PC-9 (cell line): ENCODE measurements at regions not wholly inside any gene's neighbourhood (a gene's known extent, or its start where the extent isn't known, plus 50 kb on each side); places are given as distances from the start of the nearest gene placed in this dataset.

Source experiments
- BruUV-seq: library from RNA; stranded (reverse); fragments of 400-500 nt; replicated peaks from 2 replicates; lab custom pipeline; 2021; lab: Mats Ljungman, UMichigan
- CTCF ChIA-PET: fragments of 300-600 bp; sonication (Branson Sonifier 250); formaldehyde crosslinking; loops from one replicate; lab custom pipeline; 2022; ENCODE audit warnings: antibody characterized with exemption; lab: Charles Lee
- POLR2A ChIA-PET: fragments of 300-600 bp; sonication (Branson Sonifier 250); formaldehyde crosslinking; loops from one replicate; lab custom pipeline; 2022; ENCODE audit warnings: antibody characterized with exemption; ENCODE audit not compliant: unreplicated experiment; lab: Charles Lee
- DNase-seq, 2 experiments: peaks; one replicate each; pipeline versions ENCODE4 v3.0.0 to v3.0.0-alpha.2; 2015 to 2022; ENCODE audit warnings: mixed read lengths in 1 of 2
- H2AFZ ChIP-seq: fragments of 200-600 bp; sonication (generic); 2 replicates; pipeline ENCODE4 v1.8.1; 2017; ENCODE audit warnings: antibody characterized with exemption
- H3F3A ChIP-seq: fragments of 200-600 bp; sonication (generic); 2 replicates; pipeline ENCODE4 v1.8.1; 2017; ENCODE audit warnings: antibody characterized with exemption, mild to moderate bottlenecking, low read depth; ENCODE audit not compliant: insufficient read depth
- H3K27ac ChIP-seq: fragments of 200-600 bp; sonication (generic); 2 replicates; pipeline ENCODE4 v1.6.1; 2016; ENCODE audit warnings: mixed run types
- H3K27me3 ChIP-seq: fragments of 200-600 bp; sonication (generic); 2 replicates; pipeline ENCODE4 v1.6.1; 2016; ENCODE audit warnings: low read depth, mixed run types; ENCODE audit not compliant: insufficient read depth
- H3K36me3 ChIP-seq: fragments of 200-600 bp; sonication (generic); 2 replicates; pipeline ENCODE4 v1.6.1; 2016; ENCODE audit warnings: low read depth, mixed run types
- H3K4me1 ChIP-seq: fragments of 200-600 bp; sonication (generic); replicated peaks from 2 replicates; pipeline ENCODE4 v1.6.1; 2016; ENCODE audit warnings: mixed run types; ENCODE audit not compliant: insufficient read depth
- H3K4me2 ChIP-seq: fragments of 200-600 bp; sonication (generic); 2 replicates; pipeline ENCODE4 v1.6.1; 2017; ENCODE audit warnings: mixed run types
- H3K4me3 ChIP-seq: fragments of 200-600 bp; sonication (generic); 2 replicates; pipeline ENCODE4 v1.6.1; 2016; ENCODE audit warnings: mixed run types
- H3K79me2 ChIP-seq: fragments of 200-600 bp; sonication (generic); 2 replicates; pipeline ENCODE4 v1.6.1; 2017; ENCODE audit warnings: low read depth, mixed run types
- H3K9me2 ChIP-seq: fragments of 200-600 bp; sonication (generic); 2 replicates; pipeline ENCODE4 v1.8.1; 2017; ENCODE audit warnings: mild to moderate bottlenecking; ENCODE audit not compliant: insufficient read depth
- H3K9me3 ChIP-seq: fragments of 200-600 bp; sonication (generic); 2 replicates; pipeline ENCODE4 v1.8.1; 2016; ENCODE audit warnings: low read depth; ENCODE audit not compliant: insufficient read depth
- H4K20me1 ChIP-seq: fragments of 200-600 bp; sonication (generic); 2 replicates; pipeline ENCODE4 v1.8.1; 2017; ENCODE audit not compliant: insufficient read depth
- CTCF ChIP-seq: fragments of 200-600 bp; sonication (generic); conservative IDR thresholded peaks from 2 replicates; pipeline ENCODE4 v1.6.1; 2017; ENCODE audit warnings: mixed run types, antibody characterized with exemption, mild to moderate bottlenecking, moderate library complexity
- EZH2 ChIP-seq: fragments of 200-600 bp; sonication (generic); IDR thresholded peaks from 2 replicates; pipeline ENCODE4 v1.8.0; 2017; ENCODE audit warnings: antibody characterized with exemption, low read depth
- intact Hi-C: fragments of 100-400 bp; cut with micrococcal nuclease; formaldehyde crosslinking; loops from one replicate; pipeline ENCODE4 v1.10.0; 2022; ENCODE audit not compliant: unreplicated experiment

DNA sequence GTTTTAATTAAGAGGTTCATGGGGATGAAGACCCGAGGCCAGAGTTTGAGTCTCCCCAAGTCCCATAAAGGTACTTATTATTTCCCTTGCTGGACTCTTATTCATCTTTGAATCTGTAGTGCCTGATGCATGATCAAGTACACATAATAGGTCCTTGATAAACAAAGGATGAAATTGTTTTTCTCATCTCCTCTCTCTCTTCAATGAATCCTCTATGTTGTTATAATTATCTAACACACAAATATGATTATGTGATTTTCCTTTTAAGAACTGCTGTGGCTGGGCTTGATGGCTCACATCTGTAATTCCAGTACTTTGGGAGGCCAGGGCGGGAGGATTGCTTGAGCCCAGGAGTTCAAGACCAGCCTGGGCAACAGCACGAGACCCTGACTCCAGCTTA is 117.7 kb downstream of the BAMBI start:
- Histone ChIP-seq H3K9me2 (no peaks in the 10 kb centered on the region), H3F3A (no peaks in the 10 kb centered on the region), H3K4me1 (no peaks in the 10 kb centered on the region), H3K27me3 (no peaks in the 10 kb centered on the region), H3K4me3 (no peak overlapping the region), H3K27ac (no peak overlapping the region), H3K4me2 (no peak overlapping the region), H3K9me3 (no peaks in the 10 kb centered on the region), H3K79me2 (no peaks in the 10 kb centered on the region), H2AFZ (no peak overlapping the region), H4K20me1 (no peaks in the 10 kb centered on the region), H3K36me3 (no peaks in the 10 kb centered on the region)
- ChIA-PET CTCF (no interaction called here), POLR2A (interaction anchor here (0.6 kb wide), 1 partner anchor 218 kb away, joined by 3 read pairs; no protein-coding TSS in a partner anchor)
- BruUV-seq, result no TSS peak
- DNase-seq, result no peak
- TF ChIP-seq CTCF, result no peak
- TF ChIP-seq EZH2, result no peak
- intact Hi-C loops, result no loop called here

DNA sequence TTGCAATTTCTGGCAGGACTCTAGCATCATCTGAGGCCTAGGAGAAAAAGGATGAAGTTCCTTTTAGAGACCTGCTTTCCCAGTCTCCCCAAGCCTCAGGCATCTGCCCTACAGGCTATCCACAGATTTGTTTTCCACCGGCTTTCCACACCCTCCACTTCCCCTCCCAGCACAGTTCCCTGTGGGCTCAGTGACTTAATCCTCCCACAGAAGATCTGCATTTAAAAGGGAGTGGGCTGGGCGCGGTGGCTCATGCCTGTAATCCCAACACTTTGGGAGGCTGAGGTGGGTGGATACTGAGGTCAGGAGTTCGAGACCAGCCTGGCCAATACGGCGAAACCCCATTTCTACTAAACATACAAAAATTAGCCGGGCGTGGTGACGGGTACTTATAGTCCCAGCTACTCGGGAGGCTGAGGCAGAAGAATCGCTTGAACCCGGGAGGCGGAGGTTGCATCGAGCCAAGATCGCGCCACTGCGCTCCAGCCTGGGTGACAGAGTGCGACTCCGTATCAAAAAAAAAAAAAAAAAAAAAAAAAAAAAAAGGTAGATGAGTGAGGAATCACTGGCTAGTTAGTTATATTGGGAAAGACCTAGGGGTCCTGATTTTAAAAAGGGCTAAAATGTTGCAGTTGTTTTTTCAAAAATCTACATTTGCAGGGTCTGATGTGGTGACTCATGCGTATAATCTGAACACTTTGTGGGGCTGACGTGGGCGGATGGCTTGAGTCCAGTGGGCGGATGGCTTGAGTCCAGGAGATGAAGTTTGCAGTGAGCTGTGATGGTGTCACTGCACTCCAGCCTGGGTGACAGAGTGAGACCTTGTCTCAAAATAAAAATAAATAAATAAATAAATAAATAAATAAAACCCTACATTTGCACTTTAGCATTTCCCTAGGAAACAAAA is 119.5 kb downstream of the BAMBI start:
- TF ChIP-seq CTCF (no peak), EZH2 (no peak)
- H3K4me1 ChIP-seq, result no peaks in the 10 kb centered on the region
- intact Hi-C loops, result no loop called here
- CTCF ChIA-PET, result interaction anchor here (0.6 kb wide), 1 partner anchor 43 kb away, joined by 3 read pairs; no protein-coding TSS in a partner anchor
- H2AFZ ChIP-seq, result no peak overlapping the region
- H3K27me3 ChIP-seq, result no peaks in the 10 kb centered on the region
- no peak overlapping the region for H3K4me2 ChIP-seq
- no peaks in the 10 kb centered on the region for H3K9me3 ChIP-seq
- H3K9me2 ChIP-seq, result no peaks in the 10 kb centered on the region
- POLR2A ChIA-PET, result no interaction called here
- no peak overlapping the region for H3K4me3 ChIP-seq
- no TSS peak for BruUV-seq
- H3K36me3 ChIP-seq, result no peaks in the 10 kb centered on the region
- H4K20me1 ChIP-seq, result no peaks in the 10 kb centered on the region
- no peaks in the 10 kb centered on the region for H3K79me2 ChIP-seq
- no peak for DNase-seq
- H3K27ac ChIP-seq, result no peak overlapping the region
- no peaks in the 10 kb centered on the region for H3F3A ChIP-seq

DNA sequence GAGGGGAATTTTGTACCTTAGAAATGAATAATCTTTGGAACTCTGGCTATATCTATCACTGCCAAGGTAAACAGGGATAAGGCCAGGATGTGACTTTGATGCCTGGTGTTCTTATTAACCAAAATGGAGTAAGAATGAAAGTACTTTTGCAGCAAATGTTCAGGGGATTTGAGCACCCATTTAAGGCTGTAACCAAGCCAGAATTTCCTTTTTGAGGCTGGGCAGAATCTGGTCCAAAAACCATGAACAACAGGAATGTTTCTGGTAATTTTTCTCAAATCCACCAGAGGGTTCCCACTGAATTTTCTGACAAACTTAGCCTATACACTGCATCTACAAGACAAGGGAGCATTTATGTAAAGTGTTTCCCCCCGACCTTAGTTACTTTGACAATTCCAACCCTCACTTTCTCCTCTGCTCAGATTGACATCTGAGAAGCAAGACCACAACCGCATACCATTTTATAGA is 120.6 kb downstream of the BAMBI start:
- Histone ChIP-seq H3K27ac (no peak overlapping the region), H3K4me3 (no peak overlapping the region), H3K4me1 (no peaks in the 10 kb centered on the region), H3K27me3 (no peaks in the 10 kb centered on the region), H3K9me2 (no peaks in the 10 kb centered on the region), H3K9me3 (no peaks in the 10 kb centered on the region), H3K36me3 (no peaks in the 10 kb centered on the region), H3K79me2 (no peaks in the 10 kb centered on the region), H3K4me2 (no peak overlapping the region), H2AFZ (no peak overlapping the region), H3F3A (no peaks in the 10 kb centered on the region), H4K20me1 (no peaks in the 10 kb centered on the region)
- BruUV-seq, result no TSS peak
- no peak for TF ChIP-seq EZH2
- TF ChIP-seq CTCF, result no peak
- CTCF ChIA-PET, result interaction anchor here (0.6 kb wide), 1 partner anchor 44 kb away, joined by 3 read pairs; no protein-coding TSS in a partner anchor
- intact Hi-C loops, result no loop called here
- DNase-seq, result no peak
- POLR2A ChIA-PET, result no interaction called here
